ENCODE measurements at regions not wholly inside any gene's neighbourhood (a gene's known extent, or its start where the extent isn't known, plus 50 kb on each side); places are given as distances from the start of the nearest gene placed in this dataset.

GRCh38 chr12:90398285-90398836, 556.6 kb downstream of the CCER1 start:
- H3K4me3 ChIP-seq (ENCODE audit: low read depth, low read length), result no peak overlapping the region
- TF ChIP-seq, protein P1, sequence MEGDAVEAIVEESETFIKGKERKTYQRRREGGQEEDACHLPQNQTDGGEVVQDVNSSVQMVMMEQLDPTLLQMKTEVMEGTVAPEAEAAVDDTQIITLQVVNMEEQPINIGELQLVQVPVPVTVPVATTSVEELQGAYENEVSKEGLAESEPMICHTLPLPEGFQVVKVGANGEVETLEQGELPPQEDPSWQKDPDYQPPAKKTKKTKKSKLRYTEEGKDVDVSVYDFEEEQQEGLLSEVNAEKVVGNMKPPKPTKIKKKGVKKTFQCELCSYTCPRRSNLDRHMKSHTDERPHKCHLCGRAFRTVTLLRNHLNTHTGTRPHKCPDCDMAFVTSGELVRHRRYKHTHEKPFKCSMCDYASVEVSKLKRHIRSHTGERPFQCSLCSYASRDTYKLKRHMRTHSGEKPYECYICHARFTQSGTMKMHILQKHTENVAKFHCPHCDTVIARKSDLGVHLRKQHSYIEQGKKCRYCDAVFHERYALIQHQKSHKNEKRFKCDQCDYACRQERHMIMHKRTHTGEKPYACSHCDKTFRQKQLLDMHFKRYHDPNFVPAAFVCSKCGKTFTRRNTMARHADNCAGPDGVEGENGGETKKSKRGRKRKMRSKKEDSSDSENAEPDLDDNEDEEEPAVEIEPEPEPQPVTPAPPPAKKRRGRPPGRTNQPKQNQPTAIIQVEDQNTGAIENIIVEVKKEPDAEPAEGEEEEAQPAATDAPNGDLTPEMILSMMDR (IDR thresholded peaks at IDR 0.05; ENCODE audit: low read depth, low read length, missing control alignments), result no peak
- no peak for DNase-seq (ENCODE audit: low read depth)
- in situ Hi-C loops (cut with HindIII; ENCODE audit: low sequenced_read_pairs), result no loop called here

- TF ChIP-seq, protein P1 (IDR thresholded peaks at IDR 0.05; ENCODE audit: low read depth, low read length, missing control alignments), result no peak
- in situ Hi-C loops (cut with HindIII; ENCODE audit: low sequenced_read_pairs), result no loop called here
- no peak for DNase-seq (ENCODE audit: low read depth)
- no peak overlapping the region for H3K4me3 ChIP-seq (ENCODE audit: low read depth, low read length)
Observed at GRCh38 chr12:90396556-90396955, 558.4 kb downstream of the CCER1 start.

GRCh38 chr12:90393652-90394051, 561.3 kb downstream of the CCER1 start:
- in situ Hi-C loops (cut with HindIII; ENCODE audit: low sequenced_read_pairs), result no loop called here
- DNase-seq (ENCODE audit: low read depth), result no peak
- H3K4me3 ChIP-seq (ENCODE audit: low read depth, low read length), result no peak overlapping the region
- TF ChIP-seq, protein P1 (IDR thresholded peaks at IDR 0.05; ENCODE audit: low read depth, low read length, missing control alignments), result no peak

DNA sequence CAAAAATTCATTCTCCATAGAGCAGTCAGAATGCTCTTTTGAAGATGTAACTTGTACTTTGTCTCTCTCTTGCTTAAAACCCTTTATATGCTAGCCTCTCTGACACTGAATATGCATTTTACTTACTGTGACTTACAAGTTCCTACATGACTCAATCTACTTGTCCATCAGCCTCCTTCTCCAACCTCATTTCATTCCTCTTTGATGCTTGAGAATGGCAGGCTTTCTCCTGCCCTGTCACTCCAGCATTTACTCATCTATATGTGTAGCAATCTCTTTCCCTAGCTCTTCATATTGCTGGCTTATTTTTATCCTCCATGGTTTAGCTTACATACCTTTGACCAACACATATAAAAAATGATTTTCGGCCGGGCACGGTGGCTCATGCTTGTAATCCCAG, 561.9 kb downstream of the CCER1 start:
- in situ Hi-C loops (cut with HindIII; ENCODE audit: low sequenced_read_pairs), result no loop called here
- DNase-seq (ENCODE audit: low read depth), result no peak
- H3K4me3 ChIP-seq (ENCODE audit: low read depth, low read length), result no peak overlapping the region
- TF ChIP-seq, protein P1 (IDR thresholded peaks at IDR 0.05; ENCODE audit: low read depth, low read length, missing control alignments), result no peak

DNA sequence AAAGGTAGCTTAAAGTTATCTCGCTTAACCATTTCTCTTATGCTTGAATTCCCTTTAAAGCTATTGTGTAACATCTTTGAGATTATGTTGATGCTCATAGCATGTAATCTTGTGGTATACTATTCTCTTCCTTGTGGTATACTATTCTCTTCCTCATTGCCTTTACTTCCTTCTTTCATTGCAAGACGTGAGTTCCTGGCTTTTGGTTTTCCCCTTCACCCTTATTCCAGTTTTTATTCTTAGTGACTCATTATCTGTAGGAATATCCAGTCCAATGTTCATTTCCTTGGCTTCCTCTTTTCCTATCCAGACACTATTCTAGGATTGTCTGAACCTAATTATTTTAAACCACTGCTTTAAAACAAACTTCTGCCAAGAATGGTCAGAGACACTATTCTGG, 564.0 kb downstream of the CCER1 start:
- H3K4me3 ChIP-seq (ENCODE audit: low read depth, low read length), result no peak overlapping the region
- in situ Hi-C loops (cut with HindIII; ENCODE audit: low sequenced_read_pairs), result no loop called here
- TF ChIP-seq, protein P1 (IDR thresholded peaks at IDR 0.05; ENCODE audit: low read depth, low read length, missing control alignments), result no peak
- DNase-seq (ENCODE audit: low read depth), result no peak

DNA sequence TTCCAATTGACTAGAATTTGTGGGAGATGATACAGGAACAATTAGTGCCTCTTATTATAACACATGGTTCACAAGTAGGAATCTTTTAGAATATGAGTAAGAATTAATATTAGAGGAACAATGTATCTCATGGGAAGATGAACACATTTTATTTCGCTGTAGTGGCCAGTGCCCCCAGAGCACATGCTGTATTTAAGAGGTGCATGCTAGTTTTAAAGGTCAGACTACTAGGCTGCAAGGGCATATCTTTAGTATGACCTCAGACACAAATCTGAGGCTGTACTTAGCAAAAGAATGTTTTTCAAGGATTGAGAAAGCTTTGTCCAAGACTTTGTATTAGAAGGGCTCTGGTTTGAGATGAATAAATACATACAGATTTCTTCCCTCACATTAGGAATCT, 586.9 kb downstream of the CCER1 start:
- no peak for DNase-seq (ENCODE audit: low read depth)
- TF ChIP-seq, protein P1 (IDR thresholded peaks at IDR 0.05; ENCODE audit: low read depth, low read length, missing control alignments), result no peak
- no peak overlapping the region for H3K4me3 ChIP-seq (ENCODE audit: low read depth, low read length)
- in situ Hi-C loops (cut with HindIII; ENCODE audit: low sequenced_read_pairs), result no loop called here

Data from astrocyte of the cerebellum (primary cell).